ENCODE measurements at regions not wholly inside any gene's neighbourhood (a gene's known extent, or its start where the extent isn't known, plus 50 kb on each side); places are given as distances from the start of the nearest gene placed in this dataset.

DNA sequence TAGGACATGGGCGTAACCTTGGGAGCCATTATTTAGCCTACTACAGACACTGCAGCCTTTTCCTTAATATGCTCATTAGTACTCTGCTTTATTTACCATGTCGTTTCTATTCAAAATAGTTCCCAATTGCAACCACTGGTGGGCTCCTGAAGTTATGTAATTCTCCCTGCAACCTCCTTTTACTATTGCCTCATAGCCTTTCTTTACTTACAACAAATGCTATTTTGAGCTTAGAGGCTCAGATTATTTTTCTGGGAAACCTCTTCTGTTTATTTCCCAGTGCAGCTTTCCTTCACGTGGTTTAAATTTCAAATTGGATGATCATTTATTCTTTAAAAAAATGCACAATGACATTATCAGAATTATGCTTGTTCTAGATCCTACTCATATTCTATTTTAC is 492.3 kb upstream of the TMEFF2 start:
- TF ChIP-seq POLR2AphosphoS5 (IDR thresholded peaks at IDR 0.05) (no peak), POLR2A (IDR thresholded peaks at IDR 0.05) (no peak), EP300 (IDR thresholded peaks at IDR 0.05) (no peak)
- TF ChIP-seq, protein P1, sequence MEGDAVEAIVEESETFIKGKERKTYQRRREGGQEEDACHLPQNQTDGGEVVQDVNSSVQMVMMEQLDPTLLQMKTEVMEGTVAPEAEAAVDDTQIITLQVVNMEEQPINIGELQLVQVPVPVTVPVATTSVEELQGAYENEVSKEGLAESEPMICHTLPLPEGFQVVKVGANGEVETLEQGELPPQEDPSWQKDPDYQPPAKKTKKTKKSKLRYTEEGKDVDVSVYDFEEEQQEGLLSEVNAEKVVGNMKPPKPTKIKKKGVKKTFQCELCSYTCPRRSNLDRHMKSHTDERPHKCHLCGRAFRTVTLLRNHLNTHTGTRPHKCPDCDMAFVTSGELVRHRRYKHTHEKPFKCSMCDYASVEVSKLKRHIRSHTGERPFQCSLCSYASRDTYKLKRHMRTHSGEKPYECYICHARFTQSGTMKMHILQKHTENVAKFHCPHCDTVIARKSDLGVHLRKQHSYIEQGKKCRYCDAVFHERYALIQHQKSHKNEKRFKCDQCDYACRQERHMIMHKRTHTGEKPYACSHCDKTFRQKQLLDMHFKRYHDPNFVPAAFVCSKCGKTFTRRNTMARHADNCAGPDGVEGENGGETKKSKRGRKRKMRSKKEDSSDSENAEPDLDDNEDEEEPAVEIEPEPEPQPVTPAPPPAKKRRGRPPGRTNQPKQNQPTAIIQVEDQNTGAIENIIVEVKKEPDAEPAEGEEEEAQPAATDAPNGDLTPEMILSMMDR (IDR thresholded peaks at IDR 0.05) = no peak

Measured in sigmoid colon (tissue), 4 donors.